GM12874 (cell line): ENCODE measurements at regions not wholly inside any gene's neighbourhood (a gene's known extent, or its start where the extent isn't known, plus 50 kb on each side); places are given as distances from the start of the nearest gene placed in this dataset.

Experiments
- CTCF ChIP-seq: IDR thresholded peaks from 2 replicates; pipeline ENCODE4 v1.5.1; 2011; ENCODE audit warnings: low read depth, mild to moderate bottlenecking, control low read depth, low read length, moderate library complexity; ENCODE audit not compliant: insufficient read depth

DNA sequence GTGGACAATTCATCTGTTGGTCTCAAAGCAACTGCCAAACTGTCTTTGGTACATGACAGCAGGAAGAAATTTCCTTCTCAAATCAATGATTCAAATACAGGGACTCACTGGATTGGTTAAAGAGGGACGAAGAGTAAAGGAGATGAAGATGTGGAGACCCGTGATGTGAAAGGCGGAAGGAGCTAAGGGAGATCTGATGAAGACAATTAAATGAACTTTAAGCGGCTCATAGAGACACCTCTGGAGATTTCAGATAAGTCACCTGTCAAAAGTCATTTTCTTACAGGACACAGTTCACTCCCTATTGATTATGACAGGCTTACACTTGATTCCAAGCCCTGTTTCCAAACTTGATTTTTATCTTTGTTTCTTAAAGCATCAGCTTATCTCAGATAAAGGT is 466.3 kb downstream of the DOK5 start:
- TF ChIP-seq CTCF, result no peak

GRCh38 chr20:54940522-54940921 is 465.1 kb downstream of the DOK5 start:
- no peak for TF ChIP-seq CTCF

DNA sequence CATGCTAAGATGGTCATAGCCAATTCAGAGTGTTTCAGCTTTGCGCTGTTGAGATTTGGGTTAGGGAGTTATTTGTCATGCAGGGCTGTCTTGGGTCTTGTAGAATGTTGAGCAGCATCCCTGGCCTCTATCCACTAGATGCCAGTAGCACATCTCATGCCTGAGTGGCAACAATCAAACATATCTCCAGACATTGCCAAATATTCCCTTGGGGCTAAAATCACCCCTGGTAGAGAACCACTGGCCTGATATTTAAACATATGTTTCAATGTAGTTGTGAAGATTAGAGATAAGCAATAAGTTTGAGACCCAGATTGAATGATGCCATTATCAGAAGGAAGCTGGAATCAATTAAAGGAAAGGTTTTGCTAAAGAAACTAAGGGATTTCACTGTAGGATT is 463.3 kb downstream of the DOK5 start:
- TF ChIP-seq CTCF, result no peak

GRCh38 chr20:54933212-54933904 is 458.0 kb downstream of the DOK5 start:
- no peak for TF ChIP-seq CTCF

- no peak for TF ChIP-seq CTCF
These were observed 453.8 kb downstream of the DOK5 start for GRCh38 chr20:54929191-54929590.

GRCh38 chr20:54928564-54928963 is 453.2 kb downstream of the DOK5 start:
- TF ChIP-seq CTCF, result no peak

- TF ChIP-seq CTCF, result no peak
These were observed 447.2 kb downstream of the DOK5 start for GRCh38 chr20:54922636-54923035.
